ENCODE measurements at regions not wholly inside any gene's neighbourhood (a gene's known extent, or its start where the extent isn't known, plus 50 kb on each side); places are given as distances from the start of the nearest gene placed in this dataset.

DNA sequence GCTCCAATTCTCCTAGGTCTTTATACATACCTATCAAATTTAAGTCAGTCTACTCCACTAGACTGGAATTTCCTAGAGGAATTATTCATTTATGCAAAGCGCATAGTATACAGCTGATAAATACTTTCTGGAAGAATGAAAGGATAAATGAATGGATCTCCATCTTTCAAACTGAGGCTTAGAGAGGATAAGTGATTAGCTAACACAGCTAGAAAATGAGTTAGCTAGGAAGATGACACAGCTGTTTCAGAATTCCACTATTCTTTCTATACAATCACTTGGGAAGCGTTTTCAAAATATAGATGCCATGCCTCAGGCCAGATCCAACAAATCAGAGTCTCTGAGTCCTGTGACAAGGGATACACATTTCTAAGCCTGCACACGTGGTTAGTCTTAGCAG lies 1146.6 kb upstream of the ZEB2 start:
- TF ChIP-seq, protein P1, sequence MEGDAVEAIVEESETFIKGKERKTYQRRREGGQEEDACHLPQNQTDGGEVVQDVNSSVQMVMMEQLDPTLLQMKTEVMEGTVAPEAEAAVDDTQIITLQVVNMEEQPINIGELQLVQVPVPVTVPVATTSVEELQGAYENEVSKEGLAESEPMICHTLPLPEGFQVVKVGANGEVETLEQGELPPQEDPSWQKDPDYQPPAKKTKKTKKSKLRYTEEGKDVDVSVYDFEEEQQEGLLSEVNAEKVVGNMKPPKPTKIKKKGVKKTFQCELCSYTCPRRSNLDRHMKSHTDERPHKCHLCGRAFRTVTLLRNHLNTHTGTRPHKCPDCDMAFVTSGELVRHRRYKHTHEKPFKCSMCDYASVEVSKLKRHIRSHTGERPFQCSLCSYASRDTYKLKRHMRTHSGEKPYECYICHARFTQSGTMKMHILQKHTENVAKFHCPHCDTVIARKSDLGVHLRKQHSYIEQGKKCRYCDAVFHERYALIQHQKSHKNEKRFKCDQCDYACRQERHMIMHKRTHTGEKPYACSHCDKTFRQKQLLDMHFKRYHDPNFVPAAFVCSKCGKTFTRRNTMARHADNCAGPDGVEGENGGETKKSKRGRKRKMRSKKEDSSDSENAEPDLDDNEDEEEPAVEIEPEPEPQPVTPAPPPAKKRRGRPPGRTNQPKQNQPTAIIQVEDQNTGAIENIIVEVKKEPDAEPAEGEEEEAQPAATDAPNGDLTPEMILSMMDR (IDR thresholded peaks at IDR 0.05), result no peak
- TF ChIP-seq POLR2A (IDR thresholded peaks at IDR 0.05), result no peak

All from uterus (tissue), 2 donors.